T-cell (primary cell): ENCODE measurements at regions not wholly inside any gene's neighbourhood (a gene's known extent, or its start where the extent isn't known, plus 50 kb on each side); places are given as distances from the start of the nearest gene placed in this dataset.

Experiments used
- ATAC-seq, 4 experiments: fragments of 200-7000 bp in 3 of 4; fragments of 150-1000 bp in 1 of 4; cut with Tn5 transposase; replicated peaks in 1 of 4; 1 replicate in 3 of 4; 2 replicates in 1 of 4; pipeline ENCODE4 v1.10.0; 2021; ENCODE audit warnings: moderate library complexity in 3 of 4, mild to moderate bottlenecking in 2 of 4, moderate number of reproducible peaks in 1 of 4
- CTCF ChIA-PET, 2 donors: fragments of 300-600 bp; sonication (Branson Sonifier 250); formaldehyde crosslinking; loops; one replicate each; lab custom pipeline; 2022; ENCODE audit warnings: antibody characterized with exemption in 2 of 2; lab: Charles Lee
- POLR2A ChIA-PET, 2 donors: fragments of 300-600 bp; sonication (Branson Sonifier 250); formaldehyde crosslinking; loops; one replicate each; lab custom pipeline; 2022; ENCODE audit warnings: antibody characterized with exemption in 2 of 2; lab: Charles Lee
- DNase-seq, 35 experiments: peaks; one replicate each; pipeline versions ENCODE4 v3.0.0 to v3.0.0-alpha.2; 2013 to 2023
- H3K27ac ChIP-seq: one replicate; pipeline ENCODE4 v1.5.1; 2013; ENCODE audit warnings: low read length
- H3K27me3 ChIP-seq, 2 experiments: replicated peaks in 1 of 2; 1 replicate in 1 of 2; 2 replicates in 1 of 2; pipeline versions ENCODE4 v1.6.1 to v1.7.0; 2013; ENCODE audit warnings: low read length in 1 of 2, mixed read lengths in 1 of 2; ENCODE audit not compliant: control insufficient read depth in 2 of 2, insufficient read depth in 2 of 2; ENCODE audit errors: extremely low read depth in 1 of 2
- H3K36me3 ChIP-seq, 2 donors: 1 replicate in 1 of 2; 2 replicates in 1 of 2; pipeline versions ENCODE4 v1.6.1 to v1.7.0; 2013; ENCODE audit warnings: low read length in 1 of 2; ENCODE audit not compliant: control insufficient read depth in 2 of 2, insufficient read depth in 1 of 2; ENCODE audit errors: extremely low read depth in 1 of 2
- H3K4me1 ChIP-seq, 2 experiments: 1 replicate in 1 of 2; 2 replicates in 1 of 2; pipeline versions ENCODE4 v1.6.1 to v1.7.0; 2013; ENCODE audit warnings: low read length in 2 of 2, mixed read lengths in 1 of 2; ENCODE audit not compliant: insufficient read depth in 2 of 2, control insufficient read depth in 1 of 2; ENCODE audit errors: extremely low read depth in 1 of 2
- H3K4me3 ChIP-seq, 2 donors: 1 replicate in 1 of 2; 2 replicates in 1 of 2; pipeline versions ENCODE4 v1.5.1 to v1.7.0; 2013; ENCODE audit warnings: mild to moderate bottlenecking in 2 of 2, low read length in 1 of 2, moderate library complexity in 1 of 2; ENCODE audit not compliant: control insufficient read depth in 1 of 2; ENCODE audit errors: extremely low read depth in 1 of 2
- H3K9me3 ChIP-seq: 2 replicates; pipeline ENCODE4 v1.7.0; 2013
- H3K27ac Mint-ChIP-seq, 2 donors: one replicate each; pipeline ENCODE4 v1.8.0; 2020 to 2021; ENCODE audit warnings: mild to moderate bottlenecking in 2 of 2, mixed read lengths in 2 of 2
- H3K27me3 Mint-ChIP-seq, 2 donors: one replicate each; pipeline ENCODE4 v1.8.0; 2021 to 2022; ENCODE audit warnings: mixed read lengths in 2 of 2
- H3K36me3 Mint-ChIP-seq: one replicate; pipeline ENCODE4 v1.8.0; 2021; ENCODE audit warnings: mixed read lengths
- H3K4me1 Mint-ChIP-seq, 3 donors: one replicate each; pipeline ENCODE4 v1.8.0; 2020 to 2022; ENCODE audit warnings: mixed read lengths in 3 of 3, mild to moderate bottlenecking in 1 of 3
- H3K4me3 Mint-ChIP-seq, 3 donors: one replicate each; pipeline ENCODE4 v1.8.0; 2020 to 2022; ENCODE audit warnings: mild to moderate bottlenecking in 3 of 3, mixed read lengths in 3 of 3, moderate library complexity in 3 of 3
- H3K9me3 Mint-ChIP-seq, 3 donors: one replicate each; pipeline ENCODE4 v1.8.0; 2020 to 2022; ENCODE audit warnings: mixed read lengths in 3 of 3
- WGBS: methylation state at CpG from one replicate; pipeline ENCODE4 v1.1.5; 2013; ENCODE audit warnings: missing lambda C conversion rate; ENCODE audit not compliant: insufficient coverage; 5-methylcytosine and 5-hydroxymethylcytosine counted together

DNA sequence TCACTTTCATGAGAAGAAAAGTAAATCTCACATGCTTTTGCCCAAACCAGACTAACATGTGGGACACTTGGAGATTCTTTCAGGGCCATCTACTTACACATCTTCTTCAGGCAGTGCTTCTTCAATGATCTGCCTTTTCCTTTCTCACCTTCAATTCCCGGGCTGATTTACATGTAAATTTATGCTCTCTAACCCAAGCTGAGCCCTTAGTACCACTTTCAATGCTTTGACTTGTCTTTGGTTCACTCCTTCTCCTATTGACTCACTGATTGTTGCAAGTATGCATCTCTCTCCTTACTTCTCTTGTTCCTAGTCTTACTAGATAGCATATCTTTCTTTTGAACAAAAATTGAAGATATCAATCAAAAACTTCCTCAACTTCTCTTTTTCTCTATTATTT is 154.2 kb upstream of the DEPDC1 start:
- Mint-ChIP-seq H3K27me3 (no peaks in the 10 kb centered on the region), H3K9me3 (peaks cover 3 to 16% (median 10%) of the 10 kb centered on the region in 3 donors)
- H3K4me3 ChIP-seq, result no peak overlapping the region

DNA sequence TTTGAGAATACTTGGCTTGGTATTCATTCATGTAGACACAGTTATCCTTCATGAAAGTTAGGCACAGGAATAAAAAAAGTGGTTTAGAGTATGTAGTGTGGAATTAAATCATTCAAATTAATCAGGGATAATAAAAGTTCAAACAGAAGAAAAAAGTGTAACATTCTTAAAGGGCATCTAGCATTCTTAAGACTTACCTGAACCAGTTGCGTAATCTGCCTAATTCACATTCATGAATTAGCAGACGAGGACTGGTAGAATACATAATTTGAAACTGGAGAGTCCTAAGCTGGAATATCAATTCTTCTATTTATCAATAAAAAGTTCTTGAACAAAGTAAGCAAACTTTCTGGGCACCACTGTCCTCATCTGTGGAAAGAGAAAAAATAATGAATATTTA is 157.0 kb upstream of the DEPDC1 start:
- Histone ChIP-seq H3K4me3 (no peak overlapping the region), H3K4me1 (no peaks in the 10 kb centered on the region), H3K9me3 (no peaks in the 10 kb centered on the region), H3K36me3 (no peaks in the 10 kb centered on the region), H3K27me3 (no peaks in the 10 kb centered on the region), H3K27ac (no peak overlapping the region)
- Mint-ChIP-seq H3K27ac (no peak overlapping the region), H3K4me3 (no peak overlapping the region), H3K27me3 (no peaks in the 10 kb centered on the region), H3K36me3 (no peaks in the 10 kb centered on the region), H3K9me3 (peaks cover 3 to 16% (median 10%) of the 10 kb centered on the region in 3 donors), H3K4me1 (no peaks in the 10 kb centered on the region)
- ATAC-seq (no peak), DNase-seq (no peak)
- no CpG with 5 or more reads among the region's 2 CpGs for WGBS
- CTCF ChIA-PET, result interaction anchor here in 1 of 2 donors (0.5 kb wide), 1 partner anchor 412 kb away, joined by 3 read pairs; no protein-coding TSS in a partner anchor
- POLR2A ChIA-PET, result no interaction called here

More for the DNA sequence above, 154.2 kb upstream of the DEPDC1 start:
- DNase-seq (no peak), ATAC-seq (no peak)
- Histone ChIP-seq H3K9me3 (no peaks in the 10 kb centered on the region), H3K27me3 (no peaks in the 10 kb centered on the region), H3K27ac (no peak overlapping the region), H3K36me3 (no peaks in the 10 kb centered on the region), H3K4me1 (no peaks in the 10 kb centered on the region)
- POLR2A ChIA-PET, result no interaction called here
- 44% methylated on average over 1 of the region's 1 CpG for WGBS
- Mint-ChIP-seq H3K36me3 (no peaks in the 10 kb centered on the region), H3K4me3 (no peak overlapping the region), H3K27ac (no peak overlapping the region), H3K4me1 (no peaks in the 10 kb centered on the region)
- CTCF ChIA-PET, result no interaction called here

DNA sequence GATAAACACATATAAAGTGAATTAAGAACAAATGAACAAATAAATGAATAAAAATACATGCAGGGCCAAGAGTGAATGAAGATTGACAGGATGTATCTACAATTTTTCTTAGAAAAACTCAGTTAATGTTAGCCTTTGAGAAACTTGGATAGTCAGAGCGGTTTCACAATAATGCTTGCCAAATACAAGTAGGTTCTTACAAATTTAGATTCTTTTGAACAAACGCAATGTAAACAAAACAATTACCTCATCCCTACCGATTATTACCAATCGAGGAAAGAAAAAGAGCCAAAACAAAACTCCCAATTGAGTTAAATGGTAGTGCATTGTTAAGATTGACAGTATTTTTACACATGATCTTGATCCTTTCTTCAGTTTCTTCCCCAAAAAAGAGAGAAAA is 176.9 kb upstream of the DEPDC1 start:
- Mint-ChIP-seq H3K9me3 (peaks cover 3 to 11% (median 9%) of the 10 kb centered on the region in 3 donors), H3K4me3 (no peak overlapping the region), H3K27me3 (no peaks in the 10 kb centered on the region), H3K36me3 (no peaks in the 10 kb centered on the region), H3K4me1 (no peaks in the 10 kb centered on the region), H3K27ac (no peak overlapping the region)
- CTCF ChIA-PET, result no interaction called here
- Histone ChIP-seq H3K4me3 (no peak overlapping the region), H3K9me3 (no peaks in the 10 kb centered on the region), H3K27ac (no peak overlapping the region), H3K27me3 (no peaks in the 10 kb centered on the region), H3K4me1 (no peaks in the 10 kb centered on the region), H3K36me3 (no peaks in the 10 kb centered on the region)
- POLR2A ChIA-PET, result no interaction called here
- DNase-seq (no peak), ATAC-seq (no peak)
- no CpG with 5 or more reads among the region's 4 CpGs for WGBS

DNA sequence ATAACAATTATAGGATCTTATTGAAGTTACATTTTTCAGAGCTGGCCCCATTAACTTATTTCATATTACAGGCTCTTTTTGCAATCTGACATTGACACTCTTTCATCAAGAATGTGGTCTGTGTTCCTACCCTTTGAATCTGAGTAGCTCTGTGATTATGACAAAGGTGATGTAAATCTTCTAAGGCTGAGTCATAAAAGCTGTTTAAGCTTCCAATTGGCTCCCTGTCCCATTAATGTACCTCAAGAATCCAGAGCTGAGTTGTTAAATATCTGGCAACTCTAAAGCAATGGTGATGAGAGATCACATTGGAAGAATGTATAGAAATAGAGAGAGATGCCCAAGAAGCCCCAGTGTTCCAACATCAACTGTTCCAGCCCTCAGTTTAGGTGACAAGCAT is 178.5 kb upstream of the DEPDC1 start:
- H3K27me3 Mint-ChIP-seq, result no peaks in the 10 kb centered on the region
- H3K4me1 Mint-ChIP-seq, result no peaks in the 10 kb centered on the region
- Histone ChIP-seq H3K27ac (no peak overlapping the region), H3K4me1 (no peaks in the 10 kb centered on the region), H3K27me3 (no peaks in the 10 kb centered on the region), H3K4me3 (no peak overlapping the region), H3K36me3 (no peaks in the 10 kb centered on the region), H3K9me3 (no peaks in the 10 kb centered on the region)
- H3K27ac Mint-ChIP-seq, result no peak overlapping the region
- no peak overlapping the region for H3K4me3 Mint-ChIP-seq
- POLR2A ChIA-PET, result no interaction called here
- no peak for ATAC-seq
- no peak for DNase-seq
- H3K9me3 Mint-ChIP-seq, result peaks cover 3 to 12% (median 12%) of the 10 kb centered on the region in 3 donors
- H3K36me3 Mint-ChIP-seq, result no peaks in the 10 kb centered on the region
- CTCF ChIA-PET, result no interaction called here

DNA sequence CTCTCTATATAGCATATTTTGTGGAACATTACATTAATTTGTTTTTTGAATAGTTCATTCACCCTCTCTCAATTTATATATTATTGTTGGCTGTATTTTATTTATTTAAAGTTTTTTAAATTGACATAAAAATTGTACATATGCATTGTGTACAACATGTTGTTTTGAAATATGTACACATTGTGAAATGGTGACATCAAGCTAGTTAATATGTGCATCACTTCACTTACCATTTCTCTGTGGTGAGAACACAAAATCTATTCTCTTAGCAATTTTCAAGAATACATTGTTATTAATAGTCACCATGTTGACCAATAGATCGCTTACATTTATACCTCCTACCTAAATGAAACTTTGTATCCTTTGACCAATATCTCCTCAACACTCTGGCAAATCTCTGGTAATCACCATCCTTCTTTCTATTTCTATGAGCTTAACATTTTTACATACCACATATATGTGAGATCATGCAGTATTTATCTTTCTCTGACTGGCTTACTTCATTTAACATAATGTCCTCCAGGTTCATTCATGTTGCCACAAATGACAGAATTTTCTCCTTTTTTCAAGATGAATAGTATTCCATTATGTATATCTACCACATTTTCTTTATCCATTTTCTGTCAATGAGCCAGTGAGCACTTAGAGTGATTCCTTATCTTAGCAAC is 180.9 kb upstream of the DEPDC1 start:
- Histone ChIP-seq H3K9me3 (no peaks in the 10 kb centered on the region), H3K4me1 (no peaks in the 10 kb centered on the region), H3K27ac (no peak overlapping the region), H3K27me3 (no peaks in the 10 kb centered on the region), H3K4me3 (no peak overlapping the region), H3K36me3 (no peaks in the 10 kb centered on the region)
- ChIA-PET CTCF (no interaction called here), POLR2A (no interaction called here)
- Mint-ChIP-seq H3K27me3 (no peaks in the 10 kb centered on the region), H3K4me1 (no peaks in the 10 kb centered on the region), H3K36me3 (no peaks in the 10 kb centered on the region), H3K9me3 (peaks cover 3 to 15% (median 15%) of the 10 kb centered on the region in 3 donors), H3K4me3 (no peak overlapping the region), H3K27ac (no peak overlapping the region)
- no peak for DNase-seq
- WGBS, result 100% methylated on average over 1 of the region's 1 CpG
- no peak for ATAC-seq

DNA sequence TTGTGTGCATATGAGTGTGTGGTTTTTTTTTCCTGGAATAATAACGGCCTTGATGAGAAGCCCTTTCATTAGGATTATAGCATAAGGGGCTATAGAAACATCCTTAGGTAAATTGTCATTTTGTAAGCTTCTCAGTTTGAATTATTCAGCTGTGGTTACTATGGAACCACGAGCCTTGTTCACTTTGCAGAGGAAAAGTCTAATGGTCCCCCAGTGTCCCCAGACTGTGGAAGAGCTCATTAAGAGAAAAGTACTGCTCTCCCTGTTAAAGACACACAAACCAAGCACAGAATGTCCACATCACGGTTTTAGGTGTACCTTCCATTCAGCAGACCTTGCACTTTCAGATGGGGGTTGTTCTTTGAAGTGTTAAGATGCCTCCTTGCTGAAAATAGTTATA is 199.3 kb upstream of the DEPDC1 start:
- POLR2A ChIA-PET, result no interaction called here
- DNase-seq, result no peak
- Histone ChIP-seq H3K36me3 (no peaks in the 10 kb centered on the region), H3K27ac (no peak overlapping the region), H3K9me3 (no peaks in the 10 kb centered on the region), H3K27me3 (no peaks in the 10 kb centered on the region), H3K4me1 (no peaks in the 10 kb centered on the region), H3K4me3 (no peak overlapping the region)
- H3K9me3 Mint-ChIP-seq, result peaks cover 0 to 8% (median 2%) of the 10 kb centered on the region in 3 donors
- no peak for ATAC-seq
- H3K27ac Mint-ChIP-seq, result no peak overlapping the region
- H3K36me3 Mint-ChIP-seq, result no peaks in the 10 kb centered on the region
- no peaks in the 10 kb centered on the region for H3K4me1 Mint-ChIP-seq
- CTCF ChIA-PET, result no interaction called here
- 43% methylated on average over 1 of the region's 3 CpGs for WGBS
- H3K27me3 Mint-ChIP-seq, result no peaks in the 10 kb centered on the region
- no peak overlapping the region for H3K4me3 Mint-ChIP-seq

DNA sequence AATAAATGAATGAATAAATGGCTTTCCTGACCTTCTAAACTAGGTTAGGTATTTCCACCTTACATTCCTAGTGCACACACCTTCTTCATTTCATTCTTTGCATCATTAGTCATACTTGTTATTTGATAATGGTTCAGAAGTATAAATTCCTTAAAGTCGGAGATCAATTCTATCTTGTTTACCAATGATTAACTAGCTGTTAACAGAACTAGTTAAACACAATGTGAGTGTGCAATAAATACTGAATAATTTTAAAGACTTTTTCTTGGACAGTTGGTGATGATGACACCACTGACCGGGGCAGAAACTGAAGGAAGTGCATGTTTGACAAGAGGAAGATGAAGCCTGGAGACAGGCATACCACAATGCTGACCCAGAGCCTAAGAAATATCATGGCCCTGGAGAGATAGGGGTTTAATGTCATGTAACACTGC is 207.1 kb upstream of the DEPDC1 start:
- Mint-ChIP-seq H3K27ac (no peak overlapping the region), H3K27me3 (no peaks in the 10 kb centered on the region), H3K4me3 (no peak overlapping the region), H3K9me3 (peaks cover 10 to 16% (median 15%) of the 10 kb centered on the region in 3 donors), H3K36me3 (no peaks in the 10 kb centered on the region), H3K4me1 (no peaks in the 10 kb centered on the region)
- no peaks in the 10 kb centered on the region for H3K27me3 ChIP-seq
- ATAC-seq (no peak), DNase-seq (no peak)
- CTCF ChIA-PET, result no interaction called here
- H3K4me3 ChIP-seq, result no peak overlapping the region
- H3K4me1 ChIP-seq, result no peaks in the 10 kb centered on the region
- POLR2A ChIA-PET, result no interaction called here
- no peaks in the 10 kb centered on the region for H3K9me3 ChIP-seq
- WGBS, result 43% methylated on average over 1 of the region's 2 CpGs
- H3K36me3 ChIP-seq, result no peaks in the 10 kb centered on the region
- H3K27ac ChIP-seq, result no peak overlapping the region
